GM23338 (cell line): ENCODE measurements at regions not wholly inside any gene's neighbourhood (a gene's known extent, or its start where the extent isn't known, plus 50 kb on each side); places are given as distances from the start of the nearest gene placed in this dataset.

ENCODE experiments used
- ATAC-seq: fragments of 200-7000 bp; cut with Tn5 transposase; 3 replicates; pipeline ENCODE4 v1.9.1; 2020
- DNase-seq: peaks from one replicate; pipeline ENCODE4 v3.0.0-alpha.2; 2015; ENCODE audit warnings: low spot score
- H2AFZ ChIP-seq: fragments of 200-600 bp; sonication (generic); 2 replicates; pipeline ENCODE4 v1.8.0; 2016; ENCODE audit warnings: antibody characterized with exemption, mild to moderate bottlenecking, moderate library complexity
- H3F3A ChIP-seq: fragments of 200-600 bp; sonication (generic); replicated peaks from 2 replicates; pipeline ENCODE4 v1.8.0; 2017; ENCODE audit warnings: antibody characterized with exemption, mixed run types, low read depth
- H3K27ac ChIP-seq: fragments of 200-600 bp; sonication (generic); 2 replicates; pipeline ENCODE4 v1.6.1; 2016; ENCODE audit warnings: low read depth
- H3K27me3 ChIP-seq: fragments of 200-600 bp; sonication (generic); 2 replicates; pipeline ENCODE4 v1.8.0; 2016; ENCODE audit warnings: mild to moderate bottlenecking, mixed run types, moderate library complexity; ENCODE audit not compliant: insufficient read depth
- H3K36me3 ChIP-seq: fragments of 200-600 bp; sonication (generic); 2 replicates; pipeline ENCODE4 v1.8.0; 2016; ENCODE audit warnings: mild to moderate bottlenecking; ENCODE audit not compliant: insufficient read depth
- H3K4me1 ChIP-seq: fragments of 200-600 bp; sonication (generic); 2 replicates; pipeline ENCODE4 v1.8.0; 2016; ENCODE audit warnings: mild to moderate bottlenecking, moderate library complexity; ENCODE audit not compliant: insufficient read depth
- H3K4me2 ChIP-seq: fragments of 200-600 bp; sonication (generic); 2 replicates; pipeline ENCODE4 v1.7.1; 2017; ENCODE audit warnings: mixed run types
- H3K4me3 ChIP-seq: fragments of 200-600 bp; sonication (generic); 2 replicates; pipeline ENCODE4 v1.6.1; 2016; ENCODE audit warnings: mixed run types
- H3K79me2 ChIP-seq: fragments of 200-600 bp; sonication (generic); replicated peaks from 2 replicates; pipeline ENCODE4 v1.8.0; 2017; ENCODE audit warnings: mild to moderate bottlenecking; ENCODE audit not compliant: insufficient read depth
- H3K9me2 ChIP-seq: fragments of 200-600 bp; sonication (generic); 2 replicates; pipeline ENCODE4 v1.8.0; 2017; ENCODE audit not compliant: insufficient read depth
- H4K20me1 ChIP-seq: fragments of 200-600 bp; sonication (generic); replicated peaks from 2 replicates; pipeline ENCODE4 v1.8.0; 2017; ENCODE audit warnings: mild to moderate bottlenecking; ENCODE audit not compliant: insufficient read depth
- H3K27ac Mint-ChIP-seq: 2 replicates; pipeline ENCODE4 v1.8.0; 2020; ENCODE audit warnings: inconsistent platforms, mild to moderate bottlenecking, moderate library complexity, mixed read lengths
- H3K27me3 Mint-ChIP-seq: 3 replicates; pipeline ENCODE4 v1.8.0; 2022; ENCODE audit warnings: low read depth, mild to moderate bottlenecking, moderate library complexity, mixed read lengths, inconsistent platforms; ENCODE audit not compliant: insufficient read depth, poor library complexity
- H3K36me3 Mint-ChIP-seq: 3 replicates; pipeline ENCODE4 v1.8.0; 2021; ENCODE audit warnings: low read depth, mild to moderate bottlenecking, inconsistent platforms, moderate library complexity, mixed read lengths
- H3K4me1 Mint-ChIP-seq: 3 replicates; pipeline ENCODE4 v1.8.0; 2020; ENCODE audit warnings: mild to moderate bottlenecking, inconsistent platforms, mixed read lengths
- H3K4me3 Mint-ChIP-seq: 3 replicates; pipeline ENCODE4 v1.8.0; 2021; ENCODE audit warnings: moderate library complexity, mild to moderate bottlenecking, inconsistent platforms, mixed read lengths
- H3K9me3 Mint-ChIP-seq: 3 replicates; pipeline ENCODE4 v1.8.0; 2020; ENCODE audit warnings: moderate library complexity, mild to moderate bottlenecking, inconsistent platforms, mixed read lengths
- CREB1 ChIP-seq: fragments of 250-450 bp; sonication (Bioruptor Pico); IDR thresholded peaks from 2 replicates; pipeline ENCODE4 v1.5.0; 2020; ENCODE audit warnings: low read depth, mild to moderate bottlenecking, moderate library complexity
- EZH2 ChIP-seq: fragments of 200-600 bp; sonication (generic); IDR thresholded peaks from one replicate; pipeline ENCODE4 v1.8.0; 2017; ENCODE audit warnings: antibody characterized with exemption, mild to moderate bottlenecking, low read depth; ENCODE audit not compliant: unreplicated experiment
- EZH2phosphoT487 ChIP-seq: fragments of 200-600 bp; sonication (generic); IDR thresholded peaks from one replicate; pipeline ENCODE4 v1.8.1; 2018; ENCODE audit warnings: antibody characterized with exemption; ENCODE audit not compliant: unreplicated experiment
- JUNB ChIP-seq: IDR thresholded peaks from one replicate; pipeline ENCODE4 v1.6.1; 2016; ENCODE audit warnings: antibody characterized with exemption; ENCODE audit not compliant: unreplicated experiment
- NANOG ChIP-seq: IDR thresholded peaks from 2 replicates; pipeline ENCODE4 v1.6.1; 2016; ENCODE audit warnings: antibody characterized with exemption, borderline replicate concordance
- POLR2AphosphoS5 ChIP-seq: IDR thresholded peaks from 2 replicates; pipeline ENCODE4 v1.6.1; 2016; ENCODE audit warnings: antibody characterized with exemption, low read depth
- REST ChIP-seq: IDR thresholded peaks from one replicate; pipeline ENCODE4 v1.6.1; 2018; ENCODE audit warnings: antibody characterized with exemption; ENCODE audit not compliant: unreplicated experiment
- STAT1 ChIP-seq: IDR thresholded peaks from one replicate; pipeline ENCODE4 v1.6.1; 2016; ENCODE audit warnings: antibody characterized with exemption; ENCODE audit not compliant: unreplicated experiment
- ZNF114 ChIP-seq: fragments of 250-450 bp; sonication (Bioruptor Pico); IDR thresholded peaks from 2 replicates; pipeline ENCODE4 v1.5.0; 2020; ENCODE audit warnings: mild to moderate bottlenecking, moderate library complexity
- TF ChIP-seq, protein P1 (sequence below): IDR thresholded peaks from 2 replicates; pipeline ENCODE4 v1.6.1; 2016; ENCODE audit warnings: antibody characterized with exemption
- TF ChIP-seq, protein P2 (sequence below), 2 experiments: fragments of 200-600 bp in 1 of 2; sonication (generic) in 1 of 2; conservative IDR thresholded peaks; 2 replicates each; pipeline versions ENCODE4 v1.5.1 to v1.6.1; 2016 to 2017; ENCODE audit warnings: antibody characterized with exemption in 2 of 2, low read depth in 2 of 2, mild to moderate bottlenecking in 2 of 2, moderate library complexity in 1 of 2
- TF ChIP-seq, protein P3 (sequence below): fragments of 250-450 bp; sonication (Bioruptor Pico); IDR thresholded peaks from 2 replicates; pipeline ENCODE4 v1.5.0; 2020; ENCODE audit warnings: mild to moderate bottlenecking, moderate library complexity

GRCh38 chr10:36473122-36473521 lies 652.3 kb upstream of the ANKRD30A start:
- DNase-seq = no peak
- Histone ChIP-seq H3K4me2 (no peak overlapping the region), H3K27me3 (no peaks in the 10 kb centered on the region), H3K27ac (no peak overlapping the region), H3K4me1 (no peaks in the 10 kb centered on the region), H3F3A (no peaks in the 10 kb centered on the region), H3K4me3 (no peak overlapping the region), H4K20me1 (no peaks in the 10 kb centered on the region), H2AFZ (no peak overlapping the region), H3K36me3 (no peaks in the 10 kb centered on the region), H3K9me2 (0 out of 2 replicates have a peak, but pooled peaks cover 6% of the 10 kb centered on the region), H3K79me2 (no peaks in the 10 kb centered on the region)
- Mint-ChIP-seq H3K9me3 (no peaks in the 10 kb centered on the region), H3K4me3 (no peak overlapping the region), H3K27ac (no peak overlapping the region), H3K27me3 (no peaks in the 10 kb centered on the region), H3K4me1 (no peaks in the 10 kb centered on the region), H3K36me3 (no peaks in the 10 kb centered on the region)
- no peak for TF ChIP-seq EZH2
- no peak for TF ChIP-seq CREB1 (CRISPR knock-in tag)
- no peak for TF ChIP-seq STAT1
- TF ChIP-seq ZNF114 (CRISPR knock-in tag) = no peak
- no peak for TF ChIP-seq NANOG
- no peak for TF ChIP-seq POLR2AphosphoS5
- no peak for TF ChIP-seq REST
- no peak for TF ChIP-seq JUNB
- TF ChIP-seq EZH2phosphoT487 = no peak
- TF ChIP-seq, protein P1, sequence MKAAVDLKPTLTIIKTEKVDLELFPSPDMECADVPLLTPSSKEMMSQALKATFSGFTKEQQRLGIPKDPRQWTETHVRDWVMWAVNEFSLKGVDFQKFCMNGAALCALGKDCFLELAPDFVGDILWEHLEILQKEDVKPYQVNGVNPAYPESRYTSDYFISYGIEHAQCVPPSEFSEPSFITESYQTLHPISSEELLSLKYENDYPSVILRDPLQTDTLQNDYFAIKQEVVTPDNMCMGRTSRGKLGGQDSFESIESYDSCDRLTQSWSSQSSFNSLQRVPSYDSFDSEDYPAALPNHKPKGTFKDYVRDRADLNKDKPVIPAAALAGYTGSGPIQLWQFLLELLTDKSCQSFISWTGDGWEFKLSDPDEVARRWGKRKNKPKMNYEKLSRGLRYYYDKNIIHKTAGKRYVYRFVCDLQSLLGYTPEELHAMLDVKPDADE = no peak
- TF ChIP-seq, protein P2, sequence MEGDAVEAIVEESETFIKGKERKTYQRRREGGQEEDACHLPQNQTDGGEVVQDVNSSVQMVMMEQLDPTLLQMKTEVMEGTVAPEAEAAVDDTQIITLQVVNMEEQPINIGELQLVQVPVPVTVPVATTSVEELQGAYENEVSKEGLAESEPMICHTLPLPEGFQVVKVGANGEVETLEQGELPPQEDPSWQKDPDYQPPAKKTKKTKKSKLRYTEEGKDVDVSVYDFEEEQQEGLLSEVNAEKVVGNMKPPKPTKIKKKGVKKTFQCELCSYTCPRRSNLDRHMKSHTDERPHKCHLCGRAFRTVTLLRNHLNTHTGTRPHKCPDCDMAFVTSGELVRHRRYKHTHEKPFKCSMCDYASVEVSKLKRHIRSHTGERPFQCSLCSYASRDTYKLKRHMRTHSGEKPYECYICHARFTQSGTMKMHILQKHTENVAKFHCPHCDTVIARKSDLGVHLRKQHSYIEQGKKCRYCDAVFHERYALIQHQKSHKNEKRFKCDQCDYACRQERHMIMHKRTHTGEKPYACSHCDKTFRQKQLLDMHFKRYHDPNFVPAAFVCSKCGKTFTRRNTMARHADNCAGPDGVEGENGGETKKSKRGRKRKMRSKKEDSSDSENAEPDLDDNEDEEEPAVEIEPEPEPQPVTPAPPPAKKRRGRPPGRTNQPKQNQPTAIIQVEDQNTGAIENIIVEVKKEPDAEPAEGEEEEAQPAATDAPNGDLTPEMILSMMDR (conservative IDR thresholded peaks at IDR 0.05; ENCODE audit: low read depth in 2 of 2) = no peak
- TF ChIP-seq, protein P3, sequence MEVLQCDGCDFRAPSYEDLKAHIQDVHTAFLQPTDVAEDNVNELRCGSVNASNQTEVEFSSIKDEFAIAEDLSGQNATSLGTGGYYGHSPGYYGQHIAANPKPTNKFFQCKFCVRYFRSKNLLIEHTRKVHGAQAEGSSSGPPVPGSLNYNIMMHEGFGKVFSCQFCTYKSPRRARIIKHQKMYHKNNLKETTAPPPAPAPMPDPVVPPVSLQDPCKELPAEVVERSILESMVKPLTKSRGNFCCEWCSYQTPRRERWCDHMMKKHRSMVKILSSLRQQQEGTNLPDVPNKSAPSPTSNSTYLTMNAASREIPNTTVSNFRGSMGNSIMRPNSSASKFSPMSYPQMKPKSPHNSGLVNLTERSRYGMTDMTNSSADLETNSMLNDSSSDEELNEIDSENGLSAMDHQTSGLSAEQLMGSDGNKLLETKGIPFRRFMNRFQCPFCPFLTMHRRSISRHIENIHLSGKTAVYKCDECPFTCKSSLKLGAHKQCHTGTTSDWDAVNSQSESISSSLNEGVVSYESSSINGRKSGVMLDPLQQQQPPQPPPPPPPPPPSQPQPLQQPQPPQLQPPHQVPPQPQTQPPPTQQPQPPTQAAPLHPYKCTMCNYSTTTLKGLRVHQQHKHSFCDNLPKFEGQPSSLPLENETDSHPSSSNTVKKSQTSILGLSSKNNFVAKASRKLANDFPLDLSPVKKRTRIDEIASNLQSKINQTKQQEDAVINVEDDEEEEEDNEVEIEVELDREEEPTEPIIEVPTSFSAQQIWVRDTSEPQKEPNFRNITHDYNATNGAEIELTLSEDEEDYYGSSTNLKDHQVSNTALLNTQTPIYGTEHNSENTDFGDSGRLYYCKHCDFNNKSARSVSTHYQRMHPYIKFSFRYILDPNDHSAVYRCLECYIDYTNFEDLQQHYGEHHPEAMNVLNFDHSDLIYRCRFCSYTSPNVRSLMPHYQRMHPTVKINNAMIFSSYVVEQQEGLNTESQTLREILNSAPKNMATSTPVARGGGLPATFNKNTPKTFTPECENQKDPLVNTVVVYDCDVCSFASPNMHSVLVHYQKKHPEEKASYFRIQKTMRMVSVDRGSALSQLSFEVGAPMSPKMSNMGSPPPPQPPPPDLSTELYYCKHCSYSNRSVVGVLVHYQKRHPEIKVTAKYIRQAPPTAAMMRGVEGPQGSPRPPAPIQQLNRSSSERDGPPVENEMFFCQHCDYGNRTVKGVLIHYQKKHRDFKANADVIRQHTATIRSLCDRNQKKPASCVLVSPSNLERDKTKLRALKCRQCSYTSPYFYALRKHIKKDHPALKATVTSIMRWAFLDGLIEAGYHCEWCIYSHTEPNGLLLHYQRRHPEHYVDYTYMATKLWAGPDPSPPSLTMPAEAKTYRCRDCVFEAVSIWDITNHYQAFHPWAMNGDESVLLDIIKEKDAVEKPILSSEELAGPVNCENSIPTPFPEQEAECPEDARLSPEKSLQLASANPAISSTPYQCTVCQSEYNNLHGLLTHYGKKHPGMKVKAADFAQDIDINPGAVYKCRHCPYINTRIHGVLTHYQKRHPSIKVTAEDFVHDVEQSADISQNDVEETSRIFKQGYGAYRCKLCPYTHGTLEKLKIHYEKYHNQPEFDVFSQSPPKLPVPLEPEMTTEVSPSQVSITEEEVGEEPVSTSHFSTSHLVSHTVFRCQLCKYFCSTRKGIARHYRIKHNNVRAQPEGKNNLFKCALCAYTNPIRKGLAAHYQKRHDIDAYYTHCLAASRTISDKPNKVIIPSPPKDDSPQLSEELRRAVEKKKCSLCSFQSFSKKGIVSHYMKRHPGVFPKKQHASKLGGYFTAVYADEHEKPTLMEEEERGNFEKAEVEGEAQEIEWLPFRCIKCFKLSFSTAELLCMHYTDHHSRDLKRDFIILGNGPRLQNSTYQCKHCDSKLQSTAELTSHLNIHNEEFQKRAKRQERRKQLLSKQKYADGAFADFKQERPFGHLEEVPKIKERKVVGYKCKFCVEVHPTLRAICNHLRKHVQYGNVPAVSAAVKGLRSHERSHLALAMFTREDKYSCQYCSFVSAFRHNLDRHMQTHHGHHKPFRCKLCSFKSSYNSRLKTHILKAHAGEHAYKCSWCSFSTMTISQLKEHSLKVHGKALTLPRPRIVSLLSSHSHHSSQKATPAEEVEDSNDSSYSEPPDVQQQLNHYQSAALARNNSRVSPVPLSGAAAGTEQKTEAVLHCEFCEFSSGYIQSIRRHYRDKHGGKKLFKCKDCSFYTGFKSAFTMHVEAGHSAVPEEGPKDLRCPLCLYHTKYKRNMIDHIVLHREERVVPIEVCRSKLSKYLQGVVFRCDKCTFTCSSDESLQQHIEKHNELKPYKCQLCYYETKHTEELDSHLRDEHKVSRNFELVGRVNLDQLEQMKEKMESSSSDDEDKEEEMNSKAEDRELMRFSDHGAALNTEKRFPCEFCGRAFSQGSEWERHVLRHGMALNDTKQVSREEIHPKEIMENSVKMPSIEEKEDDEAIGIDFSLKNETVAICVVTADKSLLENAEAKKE (CRISPR knock-in tag) = no peak
- no peak for ATAC-seq
